HL-60 (cell line): ENCODE measurements at regions not wholly inside any gene's neighbourhood (a gene's known extent, or its start where the extent isn't known, plus 50 kb on each side); places are given as distances from the start of the nearest gene placed in this dataset.
"Not testable (repeated sequence)": the region's sequence is repeated elsewhere in the genome, so short reads cannot be mapped to it uniquely, and the experiment has no call there.

Experiments
- DNase-seq, 2 experiments: peaks; one replicate each; pipeline ENCODE4 v3.0.0-alpha.2; 2010 to 2020; ENCODE audit warnings: low read depth in 1 of 2, low spot score in 1 of 2
- H3K27ac ChIP-seq: fragments of 250-450 bp; sonication (Bioruptor Pico); replicated peaks from 2 replicates; pipeline ENCODE4 v1.5.1; 2020; ENCODE audit warnings: mild to moderate bottlenecking, moderate library complexity
- H3K27me3 ChIP-seq: fragments of 250-450 bp; sonication (Bioruptor Pico); 2 replicates; pipeline ENCODE4 v1.5.1; 2021; ENCODE audit warnings: mild to moderate bottlenecking, moderate library complexity; ENCODE audit not compliant: insufficient read depth, poor library complexity, severe bottlenecking
- H3K4me3 ChIP-seq: replicated peaks from 2 replicates; pipeline ENCODE4 v1.5.1; 2011; ENCODE audit warnings: mild to moderate bottlenecking, control low read depth, low read length; ENCODE audit not compliant: insufficient read depth
- GABPA ChIP-seq: IDR thresholded peaks from 2 replicates; pipeline ENCODE4 v1.6.1; 2012; ENCODE audit warnings: low read depth
- POLR2AphosphoS5 ChIP-seq: IDR thresholded peaks from 2 replicates; pipeline ENCODE4 v1.6.1; 2012; ENCODE audit warnings: low read depth
- REST ChIP-seq: IDR thresholded peaks from 2 replicates; pipeline ENCODE4 v1.6.1; 2012; ENCODE audit warnings: low read depth; ENCODE audit not compliant: insufficient replicate concordance
- SPI1 ChIP-seq: IDR thresholded peaks from 2 replicates; pipeline ENCODE4 v1.6.1; 2012; ENCODE audit warnings: low read depth, mild to moderate bottlenecking, borderline replicate concordance
- TF ChIP-seq, protein P1 (sequence below): IDR thresholded peaks from one replicate; pipeline ENCODE4 v1.5.1; 2011; ENCODE audit warnings: low read length, control low read depth, inconsistent platforms; ENCODE audit not compliant: insufficient read depth

- Histone ChIP-seq H3K27me3 (peaks cover 2% of the 10 kb centered on the region), H3K4me3 (no peak overlapping the region), H3K27ac (no peak overlapping the region)
- no peak for DNase-seq
- TF ChIP-seq REST: no peak
- TF ChIP-seq POLR2AphosphoS5: no peak
- no peak for TF ChIP-seq SPI1
- TF ChIP-seq, protein P1, sequence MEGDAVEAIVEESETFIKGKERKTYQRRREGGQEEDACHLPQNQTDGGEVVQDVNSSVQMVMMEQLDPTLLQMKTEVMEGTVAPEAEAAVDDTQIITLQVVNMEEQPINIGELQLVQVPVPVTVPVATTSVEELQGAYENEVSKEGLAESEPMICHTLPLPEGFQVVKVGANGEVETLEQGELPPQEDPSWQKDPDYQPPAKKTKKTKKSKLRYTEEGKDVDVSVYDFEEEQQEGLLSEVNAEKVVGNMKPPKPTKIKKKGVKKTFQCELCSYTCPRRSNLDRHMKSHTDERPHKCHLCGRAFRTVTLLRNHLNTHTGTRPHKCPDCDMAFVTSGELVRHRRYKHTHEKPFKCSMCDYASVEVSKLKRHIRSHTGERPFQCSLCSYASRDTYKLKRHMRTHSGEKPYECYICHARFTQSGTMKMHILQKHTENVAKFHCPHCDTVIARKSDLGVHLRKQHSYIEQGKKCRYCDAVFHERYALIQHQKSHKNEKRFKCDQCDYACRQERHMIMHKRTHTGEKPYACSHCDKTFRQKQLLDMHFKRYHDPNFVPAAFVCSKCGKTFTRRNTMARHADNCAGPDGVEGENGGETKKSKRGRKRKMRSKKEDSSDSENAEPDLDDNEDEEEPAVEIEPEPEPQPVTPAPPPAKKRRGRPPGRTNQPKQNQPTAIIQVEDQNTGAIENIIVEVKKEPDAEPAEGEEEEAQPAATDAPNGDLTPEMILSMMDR: no peak
- no peak for TF ChIP-seq GABPA
These were observed 273.4 kb downstream of the CDK5RAP2 start for GRCh38 chr9:120306561-120306960.

- Histone ChIP-seq H3K27ac (no peak overlapping the region), H3K27me3 (peaks cover 2% of the 10 kb centered on the region), H3K4me3 (no peak overlapping the region)
- TF ChIP-seq SPI1 (no peak), GABPA (no peak), POLR2AphosphoS5 (no peak)
- TF ChIP-seq, protein P1: no peak
- no peak for DNase-seq
These were observed 273.9 kb downstream of the CDK5RAP2 start for GRCh38 chr9:120306088-120306487.

- not testable (repeated sequence) for H3K27me3 ChIP-seq, H3K27ac ChIP-seq, DNase-seq, H3K4me3 ChIP-seq
These were observed 275.1 kb downstream of the CDK5RAP2 start for GRCh38 chr9:120304896-120305295.

DNA sequence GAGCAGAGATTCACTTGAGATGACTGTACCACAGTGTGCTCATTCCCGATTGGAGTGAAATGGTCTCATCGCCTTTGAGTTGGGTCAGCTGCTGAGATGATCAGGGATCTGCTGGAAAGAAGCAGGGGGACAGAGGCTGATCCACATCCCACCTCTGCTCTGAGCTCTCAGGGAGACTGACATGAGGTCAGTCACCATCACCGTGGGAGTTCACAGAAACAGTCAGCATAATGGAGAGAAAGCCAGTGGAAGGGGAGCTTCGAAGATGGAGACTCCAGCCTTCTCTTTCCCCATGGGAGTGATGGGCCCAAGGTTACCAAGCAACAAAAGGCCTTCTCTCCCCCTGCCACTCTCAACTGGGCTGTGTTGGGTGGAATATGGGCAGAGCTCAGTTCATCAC is 276.4 kb downstream of the CDK5RAP2 start:
- no peak for TF ChIP-seq POLR2AphosphoS5
- TF ChIP-seq GABPA: no peak
- TF ChIP-seq SPI1: no peak
- TF ChIP-seq, protein P1: no peak
- TF ChIP-seq REST: no peak
- Histone ChIP-seq H3K27me3 (peaks cover 2% of the 10 kb centered on the region), H3K27ac (no peak overlapping the region), H3K4me3 (no peak overlapping the region)
- no peak for DNase-seq
